HG02884 (cell line): ENCODE measurements at regions not wholly inside any gene's neighbourhood (a gene's known extent, or its start where the extent isn't known, plus 50 kb on each side); places are given as distances from the start of the nearest gene placed in this dataset.
"Not testable (repeated sequence)": the region's sequence is repeated elsewhere in the genome, so short reads cannot be mapped to it uniquely, and the experiment has no call there.

Source experiments
- ATAC-seq: cut with Tn5 transposase; IDR thresholded peaks from one replicate; pipeline ENCODE4 v1.9.1; 2021; ENCODE audit warnings: mild to moderate bottlenecking, moderate library complexity; ENCODE audit not compliant: unreplicated experiment

DNA sequence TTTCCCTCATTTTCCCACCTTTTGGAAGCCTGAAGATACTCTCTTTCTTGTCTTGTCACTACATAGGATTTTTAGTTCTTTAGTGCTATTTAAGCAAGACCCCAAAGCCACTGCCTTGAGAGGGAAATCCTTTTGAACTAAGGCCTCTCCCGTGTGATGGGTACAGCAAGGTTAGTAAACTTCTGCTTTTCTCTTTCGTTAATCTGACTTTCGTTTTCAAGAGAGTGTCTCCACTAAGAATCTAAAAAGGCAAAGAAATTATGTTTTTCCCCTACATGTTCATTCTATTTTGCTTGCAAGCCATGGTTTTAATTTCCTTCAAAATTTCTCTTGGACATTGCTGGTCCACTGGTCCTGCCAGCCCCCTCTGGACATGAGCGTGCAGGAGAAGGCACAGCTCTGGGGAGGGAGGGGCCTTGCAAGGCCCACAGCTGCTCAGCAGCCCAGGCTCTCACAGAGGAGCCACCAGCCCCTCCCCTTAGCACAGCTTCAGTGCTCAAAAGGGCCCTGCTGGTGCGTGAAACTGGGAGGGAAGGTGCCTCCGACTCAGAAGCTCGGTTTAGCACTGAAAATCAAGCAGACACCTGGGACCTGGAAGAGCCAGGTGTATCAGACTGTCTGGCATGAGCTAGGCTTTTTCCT lies 210.9 kb upstream of the GALNT2 start:
- peak; percentile 98 for ATAC-seq

DNA sequence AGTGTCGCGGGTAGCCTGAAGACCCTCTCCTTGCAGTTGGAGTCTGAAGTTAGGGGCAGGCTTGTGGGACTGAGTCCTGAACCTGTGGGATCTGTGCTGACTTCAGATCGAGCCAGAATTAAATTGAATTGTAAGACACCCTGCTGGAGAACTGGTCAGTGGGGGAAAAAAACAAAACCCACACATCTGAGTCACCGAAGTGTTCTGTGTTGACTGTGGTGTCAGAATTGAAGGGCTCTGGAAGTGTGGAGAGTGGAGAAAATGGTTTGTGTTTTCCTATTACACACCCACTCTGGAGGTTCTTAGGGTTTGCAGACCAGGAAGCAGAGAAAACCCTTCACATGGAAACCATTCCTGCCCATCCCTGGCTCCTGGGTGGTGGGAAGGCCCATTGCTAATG lies 209.5 kb upstream of the GALNT2 start:
- ATAC-seq: no peak

DNA sequence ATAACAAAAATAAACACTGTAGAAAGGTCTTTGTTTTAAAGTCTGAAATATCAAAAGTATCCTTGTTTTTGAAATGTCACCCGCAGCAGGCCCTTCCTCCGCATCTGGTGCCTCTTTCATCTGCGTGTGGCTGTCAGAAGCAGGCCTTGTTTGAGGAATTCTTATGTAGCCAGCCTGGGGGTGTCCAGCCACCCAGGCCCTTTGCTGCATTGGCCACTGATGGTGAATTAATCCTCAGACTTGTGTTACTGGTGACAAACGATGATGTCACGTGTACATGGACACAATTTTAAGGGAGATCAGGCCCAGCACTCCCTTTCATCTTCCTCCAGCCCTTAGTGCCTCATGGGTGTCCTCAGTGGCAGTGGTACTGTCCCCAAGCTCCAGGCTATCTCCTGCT lies 208.0 kb upstream of the GALNT2 start:
- ATAC-seq: no peak

- ATAC-seq: no peak
Measured at GRCh38 chr1:229860926-229861325, 206.1 kb upstream of the GALNT2 start.

DNA sequence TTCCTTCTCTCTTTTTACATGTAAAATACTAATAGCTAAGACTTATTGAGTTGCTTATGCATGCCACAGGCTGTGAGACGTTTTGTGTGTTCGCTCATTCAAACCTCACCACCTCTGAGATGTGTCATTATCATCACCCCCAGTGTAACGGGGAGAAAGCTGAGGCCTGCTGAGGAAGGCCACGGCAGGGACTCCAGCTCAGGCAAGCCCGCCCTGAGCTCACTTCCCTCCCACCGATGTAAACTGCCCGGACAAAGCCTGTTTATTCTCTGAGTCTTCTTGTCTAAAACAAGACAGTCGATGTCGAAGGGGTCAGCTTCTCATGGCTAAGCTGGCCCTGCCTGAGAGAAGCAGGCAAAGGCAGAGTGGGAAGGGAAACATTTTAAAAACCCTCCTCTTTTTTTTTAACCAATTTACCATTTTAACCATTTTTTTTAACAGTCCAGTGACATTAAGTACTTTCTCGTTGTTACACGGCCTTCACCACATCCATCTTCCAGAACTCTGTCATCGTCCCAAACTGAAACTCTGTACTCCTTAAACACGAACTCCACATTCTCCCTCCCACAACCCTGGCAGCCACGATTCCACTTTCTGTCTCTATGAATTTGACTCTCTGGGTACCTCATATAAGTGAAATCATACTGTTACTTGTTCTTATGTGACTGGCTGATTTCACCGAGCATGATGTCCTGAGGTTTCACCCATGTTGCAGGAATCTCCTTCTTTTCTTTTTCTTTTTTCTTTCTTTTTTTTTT lies 204.8 kb upstream of the GALNT2 start:
- no peak for ATAC-seq

GRCh38 chr1:229863651-229864545 lies 203.1 kb upstream of the GALNT2 start:
- ATAC-seq: no peak

DNA sequence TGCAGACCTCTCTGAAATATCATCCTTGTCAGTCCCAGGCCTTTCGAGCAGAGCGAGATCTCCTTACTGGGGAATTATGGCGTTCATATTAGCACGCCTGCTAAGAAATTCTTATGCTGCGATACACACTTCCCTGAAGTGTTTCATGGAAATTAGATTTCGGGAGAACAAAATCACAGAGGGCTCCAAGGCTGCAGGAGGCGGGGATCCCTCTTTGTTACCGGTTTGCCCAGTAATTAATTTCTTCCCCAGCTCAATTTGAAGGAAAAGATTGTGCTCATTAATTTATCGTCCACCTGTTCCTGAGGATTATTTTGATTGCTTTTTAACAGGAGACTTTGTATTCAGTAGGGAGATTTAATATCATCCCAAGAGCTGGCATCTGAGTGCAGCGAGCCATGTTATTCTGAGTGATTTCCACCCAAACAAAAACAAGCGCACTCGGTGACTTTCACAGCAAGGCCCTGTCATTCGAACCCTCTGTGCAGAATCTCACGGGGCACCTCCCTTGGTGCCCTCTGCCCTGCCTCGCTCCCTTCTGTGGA lies 202.3 kb upstream of the GALNT2 start:
- ATAC-seq: no peak

GRCh38 chr1:229865321-229865720 lies 201.7 kb upstream of the GALNT2 start:
- ATAC-seq: not testable (repeated sequence)

DNA sequence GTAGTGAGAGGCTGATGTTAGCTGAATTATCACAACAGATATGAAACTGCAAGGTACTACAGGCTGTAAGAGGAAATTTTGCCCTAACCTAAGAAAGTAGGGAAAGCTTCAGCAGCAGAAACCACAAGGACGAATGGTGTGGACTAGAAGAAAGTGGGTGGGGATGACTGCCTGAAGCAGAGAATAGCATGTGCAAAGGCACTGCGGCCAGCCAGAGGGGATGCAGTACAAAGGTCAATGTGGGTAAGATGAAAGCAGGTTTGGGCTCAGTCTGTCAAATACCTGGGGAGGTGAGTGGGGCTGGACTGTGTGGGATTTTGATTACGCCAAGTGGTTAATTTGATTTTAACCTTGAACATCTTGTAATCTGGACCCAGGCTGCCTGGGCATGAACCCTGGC lies 199.3 kb upstream of the GALNT2 start:
- ATAC-seq: no peak

DNA sequence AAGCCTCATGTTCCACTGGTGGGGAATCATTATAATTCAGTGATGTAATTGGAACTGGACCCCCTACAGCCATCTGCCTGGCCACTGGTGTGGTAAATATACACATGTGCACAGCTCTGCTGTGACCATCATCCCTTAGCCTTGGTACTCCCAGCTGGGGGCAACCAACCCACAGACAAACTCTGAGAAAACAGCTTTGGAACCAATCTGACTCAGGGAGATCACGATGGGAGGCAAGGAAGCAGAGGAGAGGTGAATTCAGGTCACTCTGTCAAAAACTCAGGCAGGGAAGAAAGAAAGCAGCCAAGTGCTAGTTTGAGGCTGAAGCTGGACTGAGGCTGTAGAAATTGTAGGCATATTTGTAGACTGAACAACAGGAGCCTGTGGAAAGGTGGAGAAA lies 197.8 kb upstream of the GALNT2 start:
- ATAC-seq: no peak

- ATAC-seq: no peak
Measured at GRCh38 chr1:229869687-229870086, 197.4 kb upstream of the GALNT2 start.

DNA sequence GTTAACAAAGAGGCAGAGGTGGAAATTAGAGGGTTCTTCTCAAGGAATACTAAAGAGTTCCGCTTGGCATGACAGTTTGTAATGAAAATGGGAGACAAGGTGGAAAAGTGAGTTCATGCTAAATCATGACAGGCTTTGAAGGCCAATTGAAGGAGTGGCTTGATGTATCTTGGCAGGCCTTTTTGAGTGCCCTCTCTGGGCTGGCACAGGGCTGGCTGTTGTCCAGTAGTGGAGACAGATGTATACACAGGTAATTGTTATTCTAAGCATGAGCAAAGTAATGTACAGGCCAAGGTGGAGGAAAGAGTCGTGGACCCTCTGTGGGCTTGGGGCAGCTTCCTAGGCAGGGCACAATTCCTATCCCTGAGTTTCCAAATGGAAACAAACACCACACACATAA lies 196.7 kb upstream of the GALNT2 start:
- no peak for ATAC-seq

GRCh38 chr1:229871078-229871676 lies 195.9 kb upstream of the GALNT2 start:
- ATAC-seq: no peak

DNA sequence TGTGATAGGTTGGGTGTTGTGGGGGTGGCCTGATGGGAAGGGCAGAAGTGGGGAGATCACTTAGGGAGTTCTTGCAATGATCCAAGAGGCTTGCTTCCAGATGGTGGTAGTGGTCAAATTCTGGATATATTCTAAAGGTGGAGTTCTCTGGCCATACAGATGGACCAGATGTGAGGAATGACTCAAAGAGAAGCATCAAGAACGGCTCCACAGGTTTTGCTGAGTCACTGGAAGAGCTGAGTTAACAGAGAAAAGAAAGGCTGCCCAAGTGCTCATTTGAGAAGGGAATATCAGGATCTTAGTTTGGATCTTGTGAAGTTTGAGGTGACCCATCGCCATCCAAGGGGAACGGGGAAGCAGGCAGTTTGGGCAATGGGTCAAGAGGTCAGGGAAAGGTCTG lies 192.9 kb upstream of the GALNT2 start:
- ATAC-seq: no peak

GRCh38 chr1:229874609-229875008 lies 192.4 kb upstream of the GALNT2 start:
- no peak for ATAC-seq

DNA sequence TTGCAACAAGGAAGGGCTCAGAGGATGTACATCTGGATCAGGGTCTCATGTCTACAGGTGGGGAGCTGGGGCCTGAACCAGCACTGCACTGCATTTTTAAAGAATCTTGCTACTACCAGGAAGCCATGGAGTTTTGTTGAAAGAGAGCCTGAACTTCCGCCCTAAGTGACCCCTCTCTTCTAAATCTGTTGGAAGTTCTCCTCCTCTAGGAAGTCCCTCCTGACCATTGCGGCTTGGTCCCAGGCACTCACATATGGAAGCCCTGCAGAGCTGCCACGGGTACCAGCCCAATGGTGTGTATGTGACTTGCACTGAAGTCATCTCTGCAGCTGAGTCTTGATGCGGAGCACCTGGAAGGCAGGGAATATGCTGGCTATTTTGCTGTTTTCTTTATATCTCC lies 192.0 kb upstream of the GALNT2 start:
- ATAC-seq: no peak

- no peak for ATAC-seq
Measured at GRCh38 chr1:229879746-229880145, 187.3 kb upstream of the GALNT2 start.

DNA sequence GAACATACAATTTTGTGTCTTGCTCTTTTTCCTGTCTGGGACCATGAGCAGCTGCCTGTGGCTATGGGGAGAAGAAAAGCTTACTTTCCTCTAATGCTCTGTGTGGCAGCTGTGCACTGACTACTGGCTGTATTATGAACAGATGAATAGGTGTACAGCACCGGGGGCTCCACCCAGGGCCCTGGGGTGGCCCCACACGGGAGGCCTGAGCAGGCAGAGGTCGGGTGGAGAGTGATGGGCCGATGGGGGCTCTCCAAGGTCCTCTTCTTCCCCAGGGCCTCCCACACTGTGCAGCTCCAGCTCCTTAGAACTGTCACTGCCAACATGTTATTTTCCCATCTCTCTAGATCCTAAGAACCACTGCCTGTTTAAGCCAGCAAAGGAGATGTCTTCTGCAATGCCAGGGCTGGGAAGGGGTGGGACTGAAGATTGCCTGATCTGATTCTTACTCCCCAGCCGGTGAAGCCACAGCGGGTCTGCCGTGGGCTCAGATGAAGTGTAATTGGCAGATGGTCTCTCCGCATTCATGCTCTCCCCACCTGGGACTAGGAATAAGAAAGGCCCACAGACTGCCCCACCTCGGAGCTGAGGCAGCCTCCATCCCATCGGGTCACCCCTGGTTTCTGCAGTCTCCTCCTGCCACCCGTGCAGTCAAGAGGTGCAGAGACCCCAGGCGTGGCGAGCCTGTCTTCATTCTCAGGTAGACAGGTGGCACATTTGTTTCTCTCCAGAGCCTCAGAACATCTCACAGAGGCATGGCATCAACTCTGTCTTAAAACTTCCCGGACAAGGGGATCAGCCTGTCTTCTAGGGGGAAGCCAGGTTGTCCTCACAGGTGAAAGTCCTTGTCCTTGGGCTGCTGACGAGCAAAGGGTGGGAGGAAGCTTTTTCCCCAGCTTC lies 186.5 kb upstream of the GALNT2 start:
- ATAC-seq: no peak

GRCh38 chr1:229882621-229883020 lies 184.4 kb upstream of the GALNT2 start:
- ATAC-seq: no peak
